SH-SY5Y (cell line): ENCODE measurements at regions not wholly inside any gene's neighbourhood (a gene's known extent, or its start where the extent isn't known, plus 50 kb on each side); places are given as distances from the start of the nearest gene placed in this dataset.

Source experiments
- GATA2 ChIP-seq: IDR thresholded peaks from 2 replicates; pipeline ENCODE4 v1.6.1; 2011; ENCODE audit warnings: mild to moderate bottlenecking, low read depth, low read length
- GATA3 ChIP-seq: IDR thresholded peaks from 2 replicates; pipeline ENCODE4 v1.6.1; 2011; ENCODE audit warnings: low read depth, mild to moderate bottlenecking, low read length, moderate library complexity

DNA sequence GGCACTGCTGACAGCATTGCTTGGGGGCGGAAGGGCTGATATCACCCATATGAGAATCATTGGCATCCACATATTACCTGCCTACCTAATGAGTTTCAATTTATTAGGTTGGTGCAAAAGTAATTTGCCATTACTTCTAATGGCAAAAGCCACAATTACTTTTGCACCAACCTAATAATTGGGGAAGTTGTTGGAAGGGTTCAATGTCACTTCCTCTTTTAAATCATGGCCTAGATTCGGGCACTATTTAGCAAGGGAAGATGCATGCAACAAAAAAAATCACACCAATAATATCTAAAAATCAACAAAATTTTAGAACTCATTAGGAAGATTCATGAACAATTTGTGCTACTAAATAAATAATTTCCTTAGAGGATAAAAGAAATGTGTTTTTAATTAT is 56.0 kb upstream of the AGTR1 start:
- TF ChIP-seq GATA2 (no peak), GATA3 (no peak)

DNA sequence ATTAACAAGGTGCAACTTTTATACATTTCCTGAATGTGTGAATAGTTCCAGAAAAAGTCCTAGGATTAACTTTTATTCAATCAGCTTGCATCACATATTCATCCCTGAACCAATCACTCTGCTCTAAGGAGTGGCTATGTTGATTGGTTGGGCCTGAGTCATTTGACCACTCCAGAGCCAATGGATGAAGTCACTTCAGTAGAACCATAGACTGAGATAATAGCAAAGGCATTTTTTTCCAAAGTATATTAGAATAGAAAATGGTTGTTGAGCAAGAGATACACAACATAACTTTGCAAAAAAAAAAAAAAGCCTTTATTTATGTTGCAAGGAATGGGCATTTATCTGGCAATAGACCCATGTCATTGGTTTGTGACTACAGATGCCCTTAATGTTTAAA is 55.5 kb upstream of the AGTR1 start:
- TF ChIP-seq GATA3 = no peak

DNA sequence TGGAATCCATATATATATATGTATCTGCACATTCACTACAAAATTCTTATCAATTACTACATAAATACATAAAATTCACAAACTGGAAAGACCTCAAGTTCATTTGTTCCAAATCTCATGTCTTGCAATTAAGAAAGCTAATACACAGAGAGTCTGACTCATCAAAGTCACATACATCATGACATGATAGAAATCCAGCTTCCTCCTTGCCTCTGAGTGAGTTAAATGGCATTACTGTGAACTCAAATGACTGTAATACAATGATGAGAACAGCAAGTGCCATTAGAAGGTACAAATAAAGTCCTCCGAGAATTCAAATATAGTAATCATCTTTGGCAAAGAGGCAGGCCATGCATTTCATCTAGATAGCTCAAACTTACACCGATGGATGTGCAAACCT is 55.1 kb upstream of the AGTR1 start:
- TF ChIP-seq GATA2 (no peak), GATA3 (no peak)

DNA sequence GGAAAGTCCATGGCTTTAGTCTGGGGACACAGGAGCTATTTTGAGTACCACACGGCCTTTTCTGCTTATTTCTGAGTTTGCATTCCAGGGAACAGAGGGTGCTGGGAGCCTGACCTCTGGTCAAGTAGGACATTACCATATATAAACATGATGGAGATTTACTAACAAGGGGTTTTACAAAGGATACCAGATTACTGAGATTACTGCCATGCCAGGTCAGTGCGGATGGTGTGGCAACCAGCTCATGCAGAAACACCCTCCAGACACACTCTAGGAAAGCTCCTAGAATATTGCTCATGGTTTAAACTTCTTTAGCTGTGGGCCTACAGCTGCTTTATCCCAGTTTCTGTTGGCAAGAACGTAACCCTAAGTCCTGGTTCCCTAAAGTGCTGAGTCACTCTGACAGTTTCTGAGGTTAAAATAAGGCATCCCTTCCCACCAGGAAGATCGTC is 54.3 kb upstream of the AGTR1 start:
- TF ChIP-seq GATA2 = no peak
- no peak for TF ChIP-seq GATA3

DNA sequence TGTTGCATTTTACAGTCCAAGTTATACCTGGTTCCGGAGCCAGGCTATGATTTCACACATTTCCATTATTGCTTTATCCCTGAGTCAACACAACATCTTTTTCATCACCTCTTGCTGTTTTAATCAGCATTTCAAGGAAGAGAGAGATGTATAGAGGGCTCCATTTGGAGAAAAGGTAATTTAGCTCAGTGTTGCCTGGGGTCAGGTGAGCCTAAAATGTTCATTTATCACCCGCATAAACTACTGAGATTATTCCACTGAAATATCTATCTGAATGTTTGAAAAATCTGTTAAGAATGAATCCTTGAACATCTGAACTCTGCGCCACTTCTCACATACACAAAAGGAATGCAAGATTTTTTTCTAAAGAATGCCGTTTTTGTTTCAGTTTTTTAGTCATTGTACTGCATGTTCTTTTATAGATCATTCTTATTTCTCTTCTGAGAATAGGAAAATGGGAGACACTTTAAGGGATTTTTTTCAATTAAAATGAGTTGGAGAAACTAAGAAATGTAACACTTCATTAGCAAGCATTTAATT is 51.5 kb upstream of the AGTR1 start:
- no peak for TF ChIP-seq GATA3
